K562 (cell line): ENCODE measurements at regions not wholly inside any gene's neighbourhood (a gene's known extent, or its start where the extent isn't known, plus 50 kb on each side); places are given as distances from the start of the nearest gene placed in this dataset.
"Not testable (repeated sequence)": the region's sequence is repeated elsewhere in the genome, so short reads cannot be mapped to it uniquely, and the experiment has no call there.

Source experiments
- EGR1 ChIP-seq: fragments of 450-650 bp; conservative IDR thresholded peaks from 2 replicates; pipeline ENCODE4 v1.6.1; 2017; ENCODE audit warnings: mild to moderate bottlenecking
- NFATC3 ChIP-seq: fragments of 450-650 bp; IDR thresholded peaks from 2 replicates; pipeline ENCODE4 v1.6.1; 2017; ENCODE audit warnings: mild to moderate bottlenecking
- POLR2AphosphoS5 ChIP-seq: IDR thresholded peaks from 2 replicates; pipeline ENCODE4 v1.6.1; 2011; ENCODE audit warnings: mild to moderate bottlenecking, low read depth, low read length, moderate library complexity; ENCODE audit not compliant: control insufficient read depth, insufficient read depth
- RAD21 ChIP-seq, 2 experiments: fragments of 250-450 bp in 1 of 2; fragments of 450-650 bp in 1 of 2; sonication (Bioruptor Pico) in 1 of 2; formaldehyde crosslinking in 1 of 2; IDR thresholded peaks in 1 of 2; conservative IDR thresholded peaks in 1 of 2; 2 replicates each; pipeline versions ENCODE4 v1.4.0 to v1.8.0; 2020 to 2022; ENCODE audit warnings: mild to moderate bottlenecking in 2 of 2, moderate library complexity in 1 of 2
- RFX5 ChIP-seq: IDR thresholded peaks from 2 replicates; pipeline ENCODE4 v1.6.1; 2011; ENCODE audit warnings: low read depth, mild to moderate bottlenecking, improper control_type of control experiment, low read length
- ZC3H4 ChIP-seq: sonication (generic); formaldehyde crosslinking; IDR thresholded peaks from 2 replicates; pipeline ENCODE4 v1.9.0; 2021; ENCODE audit warnings: missing genetic modification reagents, borderline replicate concordance
- ZNF253 ChIP-seq: fragments of 250-450 bp; sonication (Bioruptor Pico); conservative IDR thresholded peaks from 2 replicates; pipeline ENCODE4 v1.6.1; 2021; ENCODE audit warnings: mild to moderate bottlenecking
- ZNF274 ChIP-seq: IDR thresholded peaks from 2 replicates; pipeline ENCODE4 v1.6.1; 2011; ENCODE audit warnings: low read depth, mild to moderate bottlenecking, low read length, moderate library complexity, borderline replicate concordance
- ZNF347 ChIP-seq: fragments of 450-650 bp; formaldehyde crosslinking; IDR thresholded peaks from 2 replicates; pipeline ENCODE4 v1.4.0; 2020; ENCODE audit warnings: low read depth, mild to moderate bottlenecking, moderate library complexity
- ZNF561 ChIP-seq: fragments of 450-650 bp; formaldehyde crosslinking; conservative IDR thresholded peaks from 2 replicates; pipeline ENCODE4 v1.4.0; 2020; ENCODE audit warnings: mild to moderate bottlenecking, moderate library complexity
- TF ChIP-seq, protein P1 (sequence below), 3 experiments: IDR thresholded peaks in 2 of 3; conservative IDR thresholded peaks in 1 of 3; 2 replicates each; pipeline ENCODE4 v1.5.1; 2011 to 2012; ENCODE audit warnings: low read length in 3 of 3, mild to moderate bottlenecking in 3 of 3, control low read depth in 2 of 3, improper control_type of control experiment in 1 of 3, inconsistent platforms in 1 of 3, low read depth in 1 of 3, mixed read lengths in 1 of 3, moderate library complexity in 1 of 3; ENCODE audit not compliant: insufficient read depth in 2 of 3

DNA sequence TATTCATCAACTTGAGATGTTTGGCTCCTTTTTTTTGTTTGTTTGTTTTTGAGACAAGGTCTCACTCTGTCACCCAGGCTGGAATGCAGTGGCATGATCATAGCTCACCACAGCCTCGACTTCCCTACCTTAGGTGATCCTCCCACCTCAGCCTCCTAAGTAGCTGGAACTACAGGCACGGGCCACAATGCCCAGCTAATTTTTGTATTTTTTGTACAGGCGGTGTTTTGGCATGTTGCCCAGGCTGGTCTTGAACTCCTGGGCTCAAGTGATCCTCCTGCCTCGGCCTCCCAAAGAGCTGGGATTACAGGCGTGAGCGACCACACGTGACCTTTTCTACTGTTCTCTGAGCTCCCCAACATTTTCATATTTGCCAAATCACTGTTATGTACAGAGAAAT, 79.8 kb upstream of the EEA1 start:
- TF ChIP-seq NFATC3; ZNF274; EGR1; ZNF253 (CRISPR knock-in tag); POLR2AphosphoS5; ZNF347 (CRISPR knock-in tag); RFX5; ZNF561 (CRISPR knock-in tag); RAD21 (CRISPR knock-in tag; conservative IDR thresholded peaks at IDR 0.05 in 1 of 2, IDR thresholded peaks at IDR 0.05 in 1 of 2); ZC3H4 (CRISPR knock-in tag): not testable (repeated sequence)
- TF ChIP-seq, protein P1, sequence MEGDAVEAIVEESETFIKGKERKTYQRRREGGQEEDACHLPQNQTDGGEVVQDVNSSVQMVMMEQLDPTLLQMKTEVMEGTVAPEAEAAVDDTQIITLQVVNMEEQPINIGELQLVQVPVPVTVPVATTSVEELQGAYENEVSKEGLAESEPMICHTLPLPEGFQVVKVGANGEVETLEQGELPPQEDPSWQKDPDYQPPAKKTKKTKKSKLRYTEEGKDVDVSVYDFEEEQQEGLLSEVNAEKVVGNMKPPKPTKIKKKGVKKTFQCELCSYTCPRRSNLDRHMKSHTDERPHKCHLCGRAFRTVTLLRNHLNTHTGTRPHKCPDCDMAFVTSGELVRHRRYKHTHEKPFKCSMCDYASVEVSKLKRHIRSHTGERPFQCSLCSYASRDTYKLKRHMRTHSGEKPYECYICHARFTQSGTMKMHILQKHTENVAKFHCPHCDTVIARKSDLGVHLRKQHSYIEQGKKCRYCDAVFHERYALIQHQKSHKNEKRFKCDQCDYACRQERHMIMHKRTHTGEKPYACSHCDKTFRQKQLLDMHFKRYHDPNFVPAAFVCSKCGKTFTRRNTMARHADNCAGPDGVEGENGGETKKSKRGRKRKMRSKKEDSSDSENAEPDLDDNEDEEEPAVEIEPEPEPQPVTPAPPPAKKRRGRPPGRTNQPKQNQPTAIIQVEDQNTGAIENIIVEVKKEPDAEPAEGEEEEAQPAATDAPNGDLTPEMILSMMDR (IDR thresholded peaks at IDR 0.05 in 2 of 3, conservative IDR thresholded peaks at IDR 0.05 in 1 of 3; ENCODE audit: insufficient read depth in 2 of 3, low read depth in 1 of 3, low read length in 3 of 3): not testable (repeated sequence)
